ENCODE measurements at regions not wholly inside any gene's neighbourhood (a gene's known extent, or its start where the extent isn't known, plus 50 kb on each side); places are given as distances from the start of the nearest gene placed in this dataset.

DNA sequence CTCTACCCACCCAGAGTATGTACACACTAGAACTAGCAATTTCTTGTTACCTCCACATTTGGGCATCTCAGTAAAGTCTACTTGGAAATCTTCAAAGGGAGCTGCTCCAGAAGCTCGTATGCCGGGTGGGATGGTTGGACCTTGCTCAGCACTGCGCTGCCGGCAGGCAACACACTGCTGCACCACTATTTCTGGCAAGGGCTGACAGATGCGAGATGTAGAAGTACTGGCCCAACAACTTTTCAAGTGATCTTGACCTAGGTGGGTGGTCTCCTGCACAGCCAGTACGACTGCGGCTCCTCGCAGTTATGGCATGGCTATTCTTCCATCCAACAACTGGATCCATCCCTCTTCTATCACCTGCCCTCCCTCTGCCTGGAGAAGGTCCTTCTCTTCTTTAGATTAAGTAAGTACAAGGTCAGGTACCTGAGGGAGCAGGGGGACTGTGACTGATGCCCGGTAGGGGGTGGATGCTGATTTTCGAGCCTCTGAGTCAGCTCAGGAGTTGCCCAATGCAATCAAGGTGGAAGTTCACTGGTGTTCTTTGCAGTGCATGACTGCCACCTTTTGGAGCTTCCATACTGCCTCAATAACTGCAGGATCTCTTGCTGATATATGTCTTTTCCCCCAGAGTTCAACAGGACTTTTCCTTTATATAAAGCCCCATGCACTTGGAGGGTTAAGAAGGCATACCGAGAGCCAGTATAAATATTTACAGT lies 100.4 kb upstream of the SLC1A4 start:
- TF ChIP-seq, protein P1, sequence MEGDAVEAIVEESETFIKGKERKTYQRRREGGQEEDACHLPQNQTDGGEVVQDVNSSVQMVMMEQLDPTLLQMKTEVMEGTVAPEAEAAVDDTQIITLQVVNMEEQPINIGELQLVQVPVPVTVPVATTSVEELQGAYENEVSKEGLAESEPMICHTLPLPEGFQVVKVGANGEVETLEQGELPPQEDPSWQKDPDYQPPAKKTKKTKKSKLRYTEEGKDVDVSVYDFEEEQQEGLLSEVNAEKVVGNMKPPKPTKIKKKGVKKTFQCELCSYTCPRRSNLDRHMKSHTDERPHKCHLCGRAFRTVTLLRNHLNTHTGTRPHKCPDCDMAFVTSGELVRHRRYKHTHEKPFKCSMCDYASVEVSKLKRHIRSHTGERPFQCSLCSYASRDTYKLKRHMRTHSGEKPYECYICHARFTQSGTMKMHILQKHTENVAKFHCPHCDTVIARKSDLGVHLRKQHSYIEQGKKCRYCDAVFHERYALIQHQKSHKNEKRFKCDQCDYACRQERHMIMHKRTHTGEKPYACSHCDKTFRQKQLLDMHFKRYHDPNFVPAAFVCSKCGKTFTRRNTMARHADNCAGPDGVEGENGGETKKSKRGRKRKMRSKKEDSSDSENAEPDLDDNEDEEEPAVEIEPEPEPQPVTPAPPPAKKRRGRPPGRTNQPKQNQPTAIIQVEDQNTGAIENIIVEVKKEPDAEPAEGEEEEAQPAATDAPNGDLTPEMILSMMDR (tag by site-specific recombination; IDR thresholded peaks at IDR 0.05) = 0 out of 2 replicates have a peak, but pooled peaks have one; percentile 18
- TF ChIP-seq HOXD13 (CRISPR knock-in tag; IDR thresholded peaks at IDR 0.05; ENCODE audit: borderline replicate concordance) = no peak
- TF ChIP-seq, protein P2, sequence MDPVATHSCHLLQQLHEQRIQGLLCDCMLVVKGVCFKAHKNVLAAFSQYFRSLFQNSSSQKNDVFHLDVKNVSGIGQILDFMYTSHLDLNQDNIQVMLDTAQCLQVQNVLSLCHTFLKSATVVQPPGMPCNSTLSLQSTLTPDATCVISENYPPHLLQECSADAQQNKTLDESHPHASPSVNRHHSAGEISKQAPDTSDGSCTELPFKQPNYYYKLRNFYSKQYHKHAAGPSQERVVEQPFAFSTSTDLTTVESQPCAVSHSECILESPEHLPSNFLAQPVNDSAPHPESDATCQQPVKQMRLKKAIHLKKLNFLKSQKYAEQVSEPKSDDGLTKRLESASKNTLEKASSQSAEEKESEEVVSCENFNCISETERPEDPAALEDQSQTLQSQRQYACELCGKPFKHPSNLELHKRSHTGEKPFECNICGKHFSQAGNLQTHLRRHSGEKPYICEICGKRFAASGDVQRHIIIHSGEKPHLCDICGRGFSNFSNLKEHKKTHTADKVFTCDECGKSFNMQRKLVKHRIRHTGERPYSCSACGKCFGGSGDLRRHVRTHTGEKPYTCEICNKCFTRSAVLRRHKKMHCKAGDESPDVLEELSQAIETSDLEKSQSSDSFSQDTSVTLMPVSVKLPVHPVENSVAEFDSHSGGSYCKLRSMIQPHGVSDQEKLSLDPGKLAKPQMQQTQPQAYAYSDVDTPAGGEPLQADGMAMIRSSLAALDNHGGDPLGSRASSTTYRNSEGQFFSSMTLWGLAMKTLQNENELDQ (tag by site-specific recombination; IDR thresholded peaks at IDR 0.05; ENCODE audit: low read depth) = no peak
- TF ChIP-seq YY1 (tag by site-specific recombination; IDR thresholded peaks at IDR 0.05) = no peak
- no peak for TF ChIP-seq ZNF335 (tag by site-specific recombination; conservative IDR thresholded peaks at IDR 0.05)
- no peak for TF ChIP-seq ZNF670 (tag by site-specific recombination; IDR thresholded peaks at IDR 0.05; ENCODE audit: low read depth)
- no peak for TF ChIP-seq KLF7 (tag by site-specific recombination; IDR thresholded peaks at IDR 0.05; ENCODE audit: borderline replicate concordance)
- TF ChIP-seq, protein P3, sequence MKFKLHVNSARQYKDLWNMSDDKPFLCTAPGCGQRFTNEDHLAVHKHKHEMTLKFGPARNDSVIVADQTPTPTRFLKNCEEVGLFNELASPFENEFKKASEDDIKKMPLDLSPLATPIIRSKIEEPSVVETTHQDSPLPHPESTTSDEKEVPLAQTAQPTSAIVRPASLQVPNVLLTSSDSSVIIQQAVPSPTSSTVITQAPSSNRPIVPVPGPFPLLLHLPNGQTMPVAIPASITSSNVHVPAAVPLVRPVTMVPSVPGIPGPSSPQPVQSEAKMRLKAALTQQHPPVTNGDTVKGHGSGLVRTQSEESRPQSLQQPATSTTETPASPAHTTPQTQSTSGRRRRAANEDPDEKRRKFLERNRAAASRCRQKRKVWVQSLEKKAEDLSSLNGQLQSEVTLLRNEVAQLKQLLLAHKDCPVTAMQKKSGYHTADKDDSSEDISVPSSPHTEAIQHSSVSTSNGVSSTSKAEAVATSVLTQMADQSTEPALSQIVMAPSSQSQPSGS (tag by site-specific recombination; IDR thresholded peaks at IDR 0.05; ENCODE audit: low read depth) = no peak

Measured in HEK293 (cell line).